GM18861 (cell line): ENCODE measurements at regions not wholly inside any gene's neighbourhood (a gene's known extent, or its start where the extent isn't known, plus 50 kb on each side); places are given as distances from the start of the nearest gene placed in this dataset.

Source experiments
- ATAC-seq: cut with Tn5 transposase; IDR thresholded peaks from one replicate; pipeline ENCODE4 v1.9.1; 2021; ENCODE audit not compliant: unreplicated experiment

GRCh38 chr20:23207826-23208540, 121.9 kb upstream of the CD93 start:
- no peak for ATAC-seq

DNA sequence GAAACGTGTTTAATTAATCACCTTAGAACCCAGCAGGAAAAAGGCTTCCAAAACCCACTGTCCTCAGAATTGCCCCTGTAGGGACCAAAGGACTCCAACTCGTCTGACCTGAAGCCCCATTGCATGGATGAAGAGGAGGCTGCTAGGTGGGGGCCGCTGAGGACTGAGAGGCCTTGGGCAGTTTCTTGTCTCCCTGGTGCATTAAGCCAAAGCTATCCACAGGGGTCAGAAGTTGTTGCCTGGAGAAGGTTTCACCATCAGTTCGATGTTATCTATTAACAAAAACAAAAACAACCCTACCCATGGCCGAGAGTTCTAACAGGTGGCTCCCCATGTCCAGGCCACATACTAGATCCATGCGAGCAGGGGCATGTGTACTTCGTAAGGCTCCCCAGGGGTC, 120.9 kb upstream of the CD93 start:
- ATAC-seq = no peak

GRCh38 chr20:23206061-23206460, 119.9 kb upstream of the CD93 start:
- no peak for ATAC-seq

GRCh38 chr20:23205611-23206041, 119.5 kb upstream of the CD93 start:
- no peak for ATAC-seq

DNA sequence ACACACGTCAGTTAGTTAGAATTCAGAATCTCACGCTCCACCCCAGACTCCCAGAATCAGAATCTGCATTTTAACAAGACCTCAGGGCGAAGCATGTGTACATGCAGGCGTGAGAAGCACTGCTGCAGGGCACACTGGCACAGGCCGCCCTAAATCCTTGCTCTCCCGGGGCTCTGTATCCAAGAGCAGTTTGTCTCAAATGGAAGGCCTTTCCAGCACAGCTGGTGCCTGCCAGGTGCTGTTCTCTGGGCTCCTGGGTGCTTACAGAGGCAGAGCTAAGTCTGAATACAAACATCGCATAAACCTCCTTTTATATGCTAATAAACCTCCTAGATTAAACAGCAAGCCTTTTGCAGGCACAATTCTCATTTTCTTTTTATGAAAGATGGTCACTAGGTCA, 119.1 kb upstream of the CD93 start:
- ATAC-seq = no peak

DNA sequence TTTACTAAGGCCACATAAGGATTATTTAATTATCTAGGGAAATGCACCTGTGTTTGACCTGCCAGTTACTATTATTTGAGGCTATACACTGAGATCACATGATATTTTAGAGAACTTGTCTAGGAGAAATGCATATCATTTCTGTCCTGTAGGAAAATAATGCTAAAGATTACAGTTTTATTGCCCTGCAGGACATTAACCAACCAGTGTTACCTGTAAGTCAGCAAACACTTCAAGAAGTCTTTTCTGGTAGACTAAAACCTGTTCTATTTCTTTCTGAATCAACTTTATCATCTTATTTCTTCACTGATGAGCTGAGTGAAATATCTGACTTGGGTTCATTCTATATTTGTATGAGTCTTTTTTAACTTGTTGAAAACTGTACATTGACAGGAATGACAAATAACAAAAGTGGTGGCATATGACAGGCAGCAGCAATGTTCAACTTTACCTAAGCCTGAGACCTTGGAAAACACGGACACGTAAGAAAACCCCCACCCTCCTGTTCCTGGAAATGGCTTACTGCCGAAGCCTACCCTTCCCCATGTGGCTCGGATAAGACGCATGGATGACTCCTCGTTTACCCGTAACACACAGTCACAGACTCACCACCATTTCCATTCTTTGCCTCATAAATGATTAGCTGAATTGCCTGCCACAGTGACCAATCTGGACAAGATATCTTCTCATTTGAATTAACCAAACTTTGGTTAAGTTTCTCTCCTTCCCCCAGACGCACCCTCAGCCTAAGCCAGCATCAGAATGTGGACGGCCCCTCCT, 118.0 kb upstream of the CD93 start:
- ATAC-seq = no peak

DNA sequence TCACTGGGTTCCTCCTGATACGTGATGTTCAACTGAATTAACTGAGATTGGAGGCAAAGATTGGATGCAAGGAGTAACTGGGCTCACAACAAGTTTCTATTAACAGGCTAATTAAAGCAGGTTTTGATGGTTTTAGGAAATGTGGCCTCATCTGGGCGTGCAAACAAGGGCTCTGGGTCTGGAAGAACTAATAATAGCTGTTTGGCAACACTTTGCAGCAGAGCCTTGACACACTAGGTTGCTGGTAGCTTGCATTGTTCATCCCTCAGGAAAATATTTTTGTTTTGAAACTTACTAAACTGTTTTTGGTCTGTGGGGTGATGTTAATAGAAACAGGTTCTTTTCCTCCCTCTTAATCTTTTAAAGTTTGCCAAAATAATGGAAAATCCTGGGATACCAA, 117.2 kb upstream of the CD93 start:
- no peak for ATAC-seq

- no peak for ATAC-seq
Measured at GRCh38 chr20:23201658-23202057, 115.5 kb upstream of the CD93 start.

DNA sequence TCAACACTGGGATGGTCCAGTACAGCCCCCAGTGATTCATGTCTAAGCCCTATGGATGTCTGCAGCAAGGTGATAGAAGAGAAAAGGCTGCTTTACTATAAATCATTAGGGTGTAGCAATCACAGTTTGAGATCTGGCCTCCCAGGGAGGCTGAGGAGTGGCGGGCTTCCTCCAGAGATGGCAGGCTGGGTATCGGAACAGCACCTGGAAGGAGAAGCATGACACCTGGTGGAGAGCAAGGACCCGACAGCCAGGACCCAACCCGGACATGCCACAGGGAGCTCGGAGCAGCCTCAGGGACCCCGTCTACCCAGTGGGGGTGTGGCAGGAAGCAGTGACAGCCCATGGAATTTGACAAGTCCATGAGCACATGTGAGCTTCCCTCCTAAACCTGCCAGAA, 114.8 kb upstream of the CD93 start:
- ATAC-seq = no peak

DNA sequence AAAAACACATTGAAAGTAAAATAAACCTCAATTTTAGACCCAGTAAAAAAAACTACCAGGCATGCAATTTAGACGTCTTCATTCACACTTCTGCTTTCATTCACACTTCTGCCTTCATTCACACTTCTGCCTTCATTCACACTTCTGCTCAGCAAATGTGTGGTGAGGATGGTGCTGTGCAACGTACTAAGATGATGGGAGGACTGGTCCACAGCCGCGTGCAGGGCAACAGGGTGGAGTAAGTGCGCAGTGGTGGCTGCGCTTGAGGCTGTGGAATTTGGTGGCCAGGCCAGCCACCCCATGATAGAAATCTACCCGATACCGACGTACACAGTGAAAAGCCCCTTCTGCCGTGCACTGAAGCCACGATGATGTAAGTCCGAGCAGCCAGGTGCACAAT, 114.3 kb upstream of the CD93 start:
- ATAC-seq = no peak

DNA sequence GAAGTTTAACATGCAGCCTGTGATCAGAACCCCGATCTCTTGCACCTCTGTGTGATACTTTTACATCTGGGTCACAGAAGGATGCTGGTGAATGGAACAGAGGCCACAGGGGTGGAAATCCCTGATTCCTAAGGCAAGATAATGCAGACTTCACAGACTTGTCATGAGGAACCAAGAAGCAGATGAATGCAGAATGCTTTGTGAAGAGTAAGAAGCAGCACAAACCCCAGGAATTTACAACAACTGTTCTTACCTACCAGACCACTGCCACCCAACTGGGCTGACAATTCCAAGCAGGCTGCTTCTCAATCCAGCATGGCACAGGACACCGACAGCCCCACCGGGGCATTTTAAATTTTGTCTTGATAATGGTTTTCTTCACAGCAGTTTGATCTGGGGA, 113.2 kb upstream of the CD93 start:
- no peak for ATAC-seq

- ATAC-seq = no peak
Measured at GRCh38 chr20:23198815-23199214, 112.7 kb upstream of the CD93 start.

- no peak for ATAC-seq
Measured at GRCh38 chr20:23197836-23198235, 111.7 kb upstream of the CD93 start.

- ATAC-seq = no peak
Measured at GRCh38 chr20:23195636-23196035, 109.5 kb upstream of the CD93 start.

DNA sequence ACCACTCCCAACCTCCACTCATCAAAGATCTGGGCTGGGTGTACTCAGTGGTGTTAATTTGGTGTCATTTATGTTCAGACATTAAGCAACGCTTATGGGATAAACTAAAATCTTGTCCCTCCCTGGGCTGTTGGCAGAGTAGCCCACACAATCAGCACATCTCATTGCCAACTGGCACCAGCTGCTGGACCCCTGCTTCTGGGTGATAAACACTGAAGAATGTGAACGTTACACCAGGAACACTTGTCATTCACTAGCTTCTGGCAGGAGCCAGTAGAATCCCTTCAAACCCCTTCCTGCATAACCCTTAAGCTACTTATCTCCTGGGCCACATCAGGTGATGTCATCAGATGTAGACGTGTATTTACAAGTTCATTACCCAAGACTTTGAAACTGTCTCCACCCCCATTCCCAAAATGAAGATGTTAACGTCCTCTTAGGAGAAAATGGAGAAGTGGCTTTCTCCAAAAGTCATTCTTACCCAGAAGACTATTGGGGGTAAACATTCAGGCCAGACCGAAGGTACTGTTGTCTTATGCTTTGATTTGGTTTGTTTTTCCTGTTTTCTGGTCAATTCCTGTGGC, 107.8 kb upstream of the CD93 start:
- no peak for ATAC-seq

DNA sequence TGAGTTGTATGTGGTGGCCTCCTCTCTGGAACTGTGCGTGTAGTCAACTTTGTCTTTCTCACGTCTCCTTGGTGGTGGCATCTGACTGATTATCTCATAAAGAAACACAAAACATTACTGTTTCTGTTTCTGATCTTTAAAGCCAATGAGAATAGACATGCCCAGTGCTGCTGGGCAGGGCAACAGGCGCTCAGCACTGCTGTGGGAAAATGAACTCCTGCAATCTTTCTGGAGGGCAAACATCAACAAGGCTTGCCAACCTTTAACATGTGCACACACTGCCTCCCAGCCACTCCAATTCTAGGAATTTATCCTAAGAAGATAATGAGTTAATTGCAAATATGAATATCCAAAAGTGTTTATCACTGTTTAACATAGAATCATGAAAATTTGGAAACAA, 106.3 kb upstream of the CD93 start:
- no peak for ATAC-seq

DNA sequence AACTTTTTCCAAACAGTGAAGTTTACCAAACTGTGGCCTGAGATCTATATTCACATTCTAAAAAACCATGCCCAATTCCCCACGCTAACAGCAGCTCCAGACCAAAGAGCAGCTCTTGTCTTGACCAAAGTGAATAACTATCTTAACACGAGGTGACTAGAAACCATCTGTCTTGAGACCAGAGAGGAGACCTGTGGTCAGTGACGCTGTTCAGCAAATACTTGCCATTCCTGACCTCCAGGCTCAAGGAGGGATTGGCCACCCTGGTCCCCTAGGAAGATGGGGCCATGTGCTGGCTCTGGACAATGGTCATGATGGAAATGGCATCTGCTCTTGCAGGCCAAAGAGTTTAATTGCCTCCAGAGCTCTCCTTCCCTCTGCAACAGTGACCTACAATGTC, 104.4 kb upstream of the CD93 start:
- no peak for ATAC-seq

DNA sequence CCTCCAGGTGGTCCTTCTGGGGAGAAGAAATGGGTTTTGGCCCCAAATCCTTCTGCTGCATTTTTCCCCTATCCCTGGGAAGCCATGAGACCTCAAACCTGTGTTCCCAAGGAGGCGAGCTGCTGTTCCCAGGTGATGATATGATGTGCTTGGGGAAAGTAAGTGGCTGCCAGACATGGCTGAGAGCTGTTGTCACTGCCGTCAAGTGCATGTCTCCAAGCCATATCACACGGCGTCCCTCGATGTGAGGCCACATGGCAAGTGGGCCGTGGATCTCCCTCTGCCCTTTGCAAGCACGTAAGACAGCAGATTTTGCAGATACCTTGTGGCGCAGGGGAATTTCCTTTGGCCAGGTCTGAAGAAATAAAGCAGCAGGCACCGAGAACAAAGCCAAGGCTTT, 103.7 kb upstream of the CD93 start:
- no peak for ATAC-seq

DNA sequence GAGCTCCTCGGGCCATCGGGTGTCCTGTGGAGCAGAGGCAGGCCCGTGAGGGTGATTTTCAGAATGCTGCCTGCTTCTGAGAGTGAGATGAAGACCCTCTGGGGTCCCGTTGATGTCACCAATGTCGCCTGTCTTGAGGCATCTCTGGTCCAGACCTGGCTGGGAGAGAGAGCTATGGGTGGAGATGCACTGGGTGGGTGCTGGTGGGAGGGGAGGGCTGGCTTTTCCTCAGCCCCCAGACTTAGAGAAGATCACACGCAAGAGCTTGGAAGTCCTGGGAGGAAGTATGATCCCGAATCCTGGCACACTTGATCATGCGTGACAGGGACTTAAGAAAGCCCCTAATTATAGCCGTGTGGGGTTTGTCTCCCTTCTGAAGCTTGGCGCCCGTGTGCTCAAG, 103.2 kb upstream of the CD93 start:
- ATAC-seq = no peak

DNA sequence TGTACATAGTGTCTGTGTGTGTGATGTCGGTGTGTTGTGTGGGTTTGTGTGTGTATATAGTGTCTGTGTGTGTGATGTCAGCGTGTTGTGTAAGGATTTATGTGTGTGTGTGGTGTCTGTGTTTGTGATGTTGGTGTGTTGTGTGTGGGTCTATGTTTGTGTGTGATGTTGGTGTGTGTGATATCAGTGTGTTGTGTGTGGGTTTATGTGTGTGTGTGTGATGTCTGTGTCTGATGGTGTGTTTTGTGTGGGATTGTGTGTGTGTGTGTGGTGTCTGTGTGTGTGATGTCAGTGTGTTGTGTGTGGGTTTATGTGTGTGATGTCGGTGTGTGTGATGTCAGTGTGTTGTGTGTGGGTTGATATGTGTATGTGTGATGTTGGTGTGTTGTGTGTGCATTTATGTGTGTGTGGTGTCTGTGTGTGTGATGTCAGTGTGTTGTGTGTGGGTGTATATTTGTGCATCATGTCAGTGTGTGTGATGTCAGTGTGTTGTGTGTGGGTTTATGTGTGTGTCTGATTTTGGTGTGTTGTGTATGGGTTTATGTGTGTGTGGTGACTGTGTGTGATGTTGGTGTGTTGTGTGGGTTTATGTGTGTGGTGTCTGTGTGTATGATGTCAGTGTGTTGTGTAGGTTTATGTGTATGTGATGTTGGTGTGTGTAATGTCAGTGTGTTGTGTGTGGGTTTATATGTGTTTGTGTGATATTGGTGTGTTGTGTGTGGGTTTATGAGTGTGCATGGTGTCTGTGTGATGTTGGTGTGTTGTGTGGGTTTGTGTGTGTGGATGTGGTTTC, 102.4 kb upstream of the CD93 start:
- no peak for ATAC-seq

- no peak for ATAC-seq
Measured at GRCh38 chr20:23187751-23188150, 101.6 kb upstream of the CD93 start.

GRCh38 chr20:23186808-23187207, 100.7 kb upstream of the CD93 start:
- ATAC-seq = no peak
